Right atrium auricular region (tissue), 2 donors: ENCODE measurements at regions not wholly inside any gene's neighbourhood (a gene's known extent, or its start where the extent isn't known, plus 50 kb on each side); places are given as distances from the start of the nearest gene placed in this dataset.

Experiments
- DNase-seq: peaks from one replicate; pipeline ENCODE4 v3.0.0-alpha.2; 2019; ENCODE audit warnings: low spot score
- H3K27ac ChIP-seq, 2 donors: fragments of 200-600 bp; sonication (generic); 1 replicate in 1 of 2; 2 replicates in 1 of 2; pipeline ENCODE4 v1.5.1; 2016 to 2019
- H3K27me3 ChIP-seq, 2 donors: fragments of 200-600 bp; sonication (generic); one replicate each; pipeline versions ENCODE4 v1.5.1 to v1.6.0; 2017 to 2019
- H3K36me3 ChIP-seq: fragments of 200-600 bp; sonication (generic); one replicate; pipeline ENCODE4 v1.5.1; 2016
- H3K4me1 ChIP-seq, 2 donors: fragments of 200-600 bp; sonication (generic); one replicate each; pipeline versions ENCODE4 v1.5.1 to v1.6.0; 2017 to 2019
- H3K4me3 ChIP-seq, 2 donors: fragments of 200-600 bp; sonication (generic); 1 replicate in 1 of 2; 2 replicates in 1 of 2; pipeline ENCODE4 v1.5.1; 2017 to 2019; ENCODE audit warnings: mild to moderate bottlenecking in 1 of 2, moderate library complexity in 1 of 2
- H3K9me3 ChIP-seq, 2 donors: fragments of 200-600 bp; sonication (generic); one replicate each; pipeline ENCODE4 v1.5.1; 2019
- CTCF ChIP-seq, 2 donors: fragments of 200-600 bp; sonication (generic); IDR thresholded peaks; one replicate each; pipeline ENCODE4 v1.5.1; 2019; ENCODE audit warnings: antibody characterized with exemption in 2 of 2

GRCh38 chr20:7275645-7276237, 508.3 kb downstream of the BMP2 start:
- Histone ChIP-seq H3K4me3 (no peak overlapping the region), H3K36me3 (no peaks in the 10 kb centered on the region), H3K4me1 (no peaks in the 10 kb centered on the region), H3K27ac (no peak overlapping the region), H3K9me3 (no peaks in the 10 kb centered on the region), H3K27me3 (no peaks in the 10 kb centered on the region)
- DNase-seq = no peak
- TF ChIP-seq CTCF (IDR thresholded peaks at IDR 0.05) = no peak

- H3K4me1 ChIP-seq = no peaks in the 10 kb centered on the region
- no peak overlapping the region for H3K27ac ChIP-seq
- H3K36me3 ChIP-seq = no peaks in the 10 kb centered on the region
- TF ChIP-seq CTCF (IDR thresholded peaks at IDR 0.05) = peak; percentile 72 to 81
- no peaks in the 10 kb centered on the region for H3K9me3 ChIP-seq
- peak; percentile 85 for DNase-seq
- H3K4me3 ChIP-seq = no peak overlapping the region
- H3K27me3 ChIP-seq = no peaks in the 10 kb centered on the region
These were observed 518.6 kb downstream of the BMP2 start for GRCh38 chr20:7285918-7286556.

GRCh38 chr20:7291323-7291943, 523.9 kb downstream of the BMP2 start:
- H3K9me3 ChIP-seq = no peaks in the 10 kb centered on the region
- H3K27me3 ChIP-seq = no peaks in the 10 kb centered on the region
- DNase-seq = no peak
- H3K27ac ChIP-seq = no peak overlapping the region
- H3K36me3 ChIP-seq = no peaks in the 10 kb centered on the region
- no peak overlapping the region for H3K4me3 ChIP-seq
- TF ChIP-seq CTCF (IDR thresholded peaks at IDR 0.05) = no peak
- H3K4me1 ChIP-seq = no peaks in the 10 kb centered on the region

- Histone ChIP-seq H3K4me3 (no peak overlapping the region), H3K27ac (no peak overlapping the region), H3K27me3 (no peaks in the 10 kb centered on the region), H3K36me3 (no peaks in the 10 kb centered on the region), H3K4me1 (no peaks in the 10 kb centered on the region), H3K9me3 (no peaks in the 10 kb centered on the region)
- TF ChIP-seq CTCF (IDR thresholded peaks at IDR 0.05) = no peak
- no peak for DNase-seq
These were observed 524.5 kb downstream of the BMP2 start for GRCh38 chr20:7291946-7292345.

- Histone ChIP-seq H3K9me3 (peaks cover 0 to 4% of the 10 kb centered on the region in 2 donors), H3K27me3 (no peaks in the 10 kb centered on the region), H3K27ac (no peak overlapping the region), H3K36me3 (no peaks in the 10 kb centered on the region), H3K4me3 (no peak overlapping the region), H3K4me1 (no peaks in the 10 kb centered on the region)
- TF ChIP-seq CTCF (IDR thresholded peaks at IDR 0.05) = no peak
- DNase-seq = no peak
These were observed 527.4 kb downstream of the BMP2 start for GRCh38 chr20:7294816-7295360.
